NCI-H1417 (cell line): ENCODE measurements at regions not wholly inside any gene's neighbourhood (a gene's known extent, or its start where the extent isn't known, plus 50 kb on each side); places are given as distances from the start of the nearest gene placed in this dataset.
"Not testable (repeated sequence)": the region's sequence is repeated elsewhere in the genome, so short reads cannot be mapped to it uniquely, and the experiment has no call there.

Experiments used
- DNase-seq, 3 experiments: peaks; one replicate each; lab custom pipeline; 2025; lab: John Stamatoyannopoulos, UW

DNA sequence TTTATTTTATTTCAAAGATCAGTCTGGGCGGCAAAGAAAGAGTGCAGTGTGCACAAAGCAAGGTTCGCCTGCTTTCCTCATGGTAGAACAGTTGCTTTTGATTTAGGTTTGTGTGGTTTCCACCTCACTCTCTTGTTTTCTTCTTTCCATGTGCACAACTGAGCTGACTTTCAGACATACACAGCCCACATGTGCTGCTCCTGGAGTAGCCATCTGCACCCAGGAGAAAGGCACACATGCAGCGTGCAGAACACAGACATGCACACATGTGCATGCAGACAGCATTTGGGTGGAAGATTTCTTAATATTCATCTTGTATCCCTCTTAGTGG is 302.1 kb downstream of the FZD1 start:
- peak in 1 of 3 experiments; percentile 19 for DNase-seq

DNA sequence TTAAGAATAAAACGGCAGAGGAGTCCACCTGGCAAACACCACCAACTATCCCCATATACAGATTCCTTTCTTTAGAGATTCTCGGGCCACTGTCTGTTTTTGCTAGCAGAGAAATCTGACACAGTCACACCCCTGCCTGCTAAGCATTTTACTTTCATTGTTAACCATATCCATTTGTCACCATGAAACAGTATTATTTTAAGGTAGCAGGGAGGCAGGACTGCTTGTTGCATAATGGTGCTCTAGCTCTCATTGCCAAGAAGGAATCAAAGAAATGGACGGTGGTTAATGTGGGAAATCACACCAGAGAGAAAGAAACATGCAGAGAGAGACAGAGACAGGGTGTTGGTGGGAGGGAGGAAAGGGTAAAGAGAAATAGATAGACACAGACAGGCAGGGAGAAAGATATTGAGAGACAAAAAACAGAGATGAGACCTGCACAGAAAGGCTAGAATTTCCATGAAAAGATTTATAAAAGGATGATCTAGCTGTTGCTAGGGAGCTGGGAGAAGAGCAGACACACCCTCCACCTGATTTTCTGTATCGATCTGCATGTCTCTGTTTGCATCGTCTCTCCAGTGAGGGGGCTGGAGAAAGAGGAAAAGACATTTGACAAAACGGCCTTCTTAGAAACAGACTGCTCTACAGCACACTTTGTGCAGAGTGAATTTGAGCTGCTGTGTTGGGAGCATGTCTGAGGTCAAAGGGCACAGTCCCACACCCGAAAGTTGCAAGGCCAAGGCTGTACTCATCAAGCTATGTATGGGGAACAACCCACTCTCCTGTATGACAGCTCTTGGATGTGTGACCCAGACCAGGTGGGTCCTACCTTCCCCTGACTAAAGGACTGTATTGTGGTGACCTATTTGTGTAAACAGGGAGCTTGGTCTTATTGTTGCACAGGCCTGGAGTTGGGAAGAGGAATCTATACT is 303.1 kb downstream of the FZD1 start:
- DNase-seq = no peak

DNA sequence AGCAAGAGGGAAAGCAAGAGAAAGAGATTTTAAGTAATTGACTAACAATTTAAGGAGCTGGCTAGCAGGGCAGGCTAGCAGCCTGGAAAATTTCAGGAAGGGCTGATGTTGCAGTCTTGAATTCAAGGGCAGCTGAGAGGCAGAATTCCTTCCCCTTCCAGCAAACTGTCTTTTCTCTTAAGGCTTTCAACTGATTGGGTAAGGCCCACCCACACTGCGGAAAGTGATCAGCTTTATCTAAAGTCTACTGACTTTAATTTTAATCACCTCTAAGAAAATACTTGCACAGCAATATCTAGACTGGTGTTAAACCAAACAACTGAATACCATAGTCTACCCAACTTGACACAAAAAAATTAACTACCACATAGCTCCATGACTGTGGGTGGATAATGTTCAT is 303.9 kb downstream of the FZD1 start:
- DNase-seq = no peak

DNA sequence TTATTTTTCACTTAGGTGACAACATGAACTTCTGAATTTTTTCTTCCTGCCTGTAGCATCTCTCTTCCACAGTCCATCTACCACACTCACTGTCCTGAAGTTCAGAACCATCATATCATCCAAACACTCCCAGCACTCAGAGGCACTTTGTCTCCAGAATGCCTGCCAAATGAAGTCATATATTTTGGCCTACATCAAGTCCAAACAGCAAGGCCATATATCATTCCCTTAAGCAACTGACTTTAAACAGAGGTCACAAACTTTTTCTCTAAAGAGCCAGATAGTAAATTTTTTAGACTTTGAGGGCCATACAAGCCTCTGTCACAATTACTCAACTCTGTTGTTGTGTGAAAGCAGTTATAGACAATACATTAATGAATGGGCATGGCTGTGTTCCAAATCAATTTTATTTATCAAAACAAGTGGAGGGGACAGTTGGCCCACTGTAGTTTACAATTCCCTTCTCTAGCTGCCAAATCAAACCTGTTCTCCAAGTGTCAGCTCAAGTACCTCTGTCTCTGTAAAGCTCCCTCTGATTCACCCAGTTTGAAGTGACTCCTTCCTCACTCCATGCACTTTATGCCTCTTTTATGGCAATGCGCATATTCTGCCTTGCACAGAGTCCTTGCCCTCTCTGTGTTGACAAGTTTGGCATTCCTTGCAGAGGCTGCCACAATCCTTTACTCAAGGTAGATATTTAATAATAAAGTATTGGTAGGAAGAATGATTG is 305.7 kb downstream of the FZD1 start:
- DNase-seq = no peak

DNA sequence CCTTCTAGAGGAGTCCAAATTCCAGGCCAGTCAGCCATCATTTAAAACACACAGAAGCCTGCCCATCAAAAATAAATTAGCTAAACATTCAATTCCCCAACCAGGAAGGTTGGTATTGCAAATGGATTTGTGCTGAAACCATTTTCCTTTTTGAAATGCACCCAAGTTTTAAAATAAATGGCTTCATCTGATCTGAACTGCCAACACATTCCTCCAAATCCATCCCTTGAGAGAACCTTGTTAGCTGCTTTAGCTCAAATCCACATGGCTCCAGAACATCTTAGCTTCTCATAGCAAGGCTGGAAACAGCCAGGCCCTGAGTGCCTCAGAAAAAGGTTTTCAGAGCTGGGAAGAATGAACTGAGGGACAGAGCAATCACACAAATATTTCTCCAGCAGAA is 306.3 kb downstream of the FZD1 start:
- no peak for DNase-seq

DNA sequence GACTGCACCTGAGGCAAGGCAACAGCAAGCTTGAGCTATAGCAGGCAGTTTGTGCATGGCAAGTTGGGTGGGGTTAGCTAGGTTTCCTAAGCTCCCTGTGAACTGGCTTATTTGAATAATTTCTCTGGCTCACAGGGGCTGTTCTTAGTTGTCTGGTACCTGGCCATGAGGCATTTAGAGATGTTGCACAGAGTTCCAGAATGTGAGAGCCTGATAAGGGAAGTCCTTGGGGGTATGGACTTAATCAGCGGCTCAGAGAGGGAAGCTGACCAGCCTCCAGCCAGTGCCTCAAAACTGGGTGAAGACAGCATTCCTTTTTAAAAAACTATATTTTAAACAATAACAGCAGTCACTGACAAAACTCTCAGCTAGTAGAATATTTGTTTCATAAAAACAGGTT is 307.4 kb downstream of the FZD1 start:
- DNase-seq = no peak

DNA sequence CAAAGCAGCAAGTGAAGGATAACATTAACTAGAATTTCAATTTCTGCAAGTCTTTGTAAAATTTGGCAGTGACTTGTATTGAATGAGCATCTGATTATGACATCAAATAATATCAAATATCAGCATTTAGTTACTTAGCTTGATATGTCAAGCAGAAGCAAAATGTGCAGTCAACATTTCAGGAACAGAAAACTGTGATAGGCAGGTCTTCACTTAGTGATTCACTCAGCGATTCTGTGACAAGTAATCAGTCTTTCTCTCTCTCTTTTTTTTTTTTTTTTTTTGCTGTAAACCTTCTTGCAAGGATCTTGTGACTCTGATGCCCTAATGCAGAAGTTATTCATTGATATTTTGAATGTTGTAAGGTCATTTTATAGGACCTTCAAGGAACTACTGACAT is 307.1 kb downstream of the MTERF1 start:
- no peak for DNase-seq

DNA sequence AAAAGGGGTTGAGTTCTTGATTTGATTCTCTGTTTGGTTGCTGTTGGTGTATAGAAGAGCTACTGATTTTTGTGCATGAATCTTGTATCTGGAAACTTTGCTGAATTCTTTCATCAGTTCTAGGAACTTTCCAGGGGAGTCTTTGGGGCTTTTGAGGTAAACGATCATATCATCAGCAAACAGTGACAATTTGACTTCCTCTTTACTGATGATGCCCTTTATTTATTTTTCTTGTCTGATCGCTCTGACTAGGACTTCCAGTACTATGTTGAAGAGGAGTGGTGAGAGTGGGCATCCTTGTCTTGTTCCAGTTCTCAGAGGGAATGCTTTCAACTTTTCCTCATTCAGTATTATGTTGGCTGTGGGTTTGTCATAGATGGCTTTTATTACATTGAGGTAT is 304.0 kb downstream of the MTERF1 start:
- not testable (repeated sequence) for DNase-seq

DNA sequence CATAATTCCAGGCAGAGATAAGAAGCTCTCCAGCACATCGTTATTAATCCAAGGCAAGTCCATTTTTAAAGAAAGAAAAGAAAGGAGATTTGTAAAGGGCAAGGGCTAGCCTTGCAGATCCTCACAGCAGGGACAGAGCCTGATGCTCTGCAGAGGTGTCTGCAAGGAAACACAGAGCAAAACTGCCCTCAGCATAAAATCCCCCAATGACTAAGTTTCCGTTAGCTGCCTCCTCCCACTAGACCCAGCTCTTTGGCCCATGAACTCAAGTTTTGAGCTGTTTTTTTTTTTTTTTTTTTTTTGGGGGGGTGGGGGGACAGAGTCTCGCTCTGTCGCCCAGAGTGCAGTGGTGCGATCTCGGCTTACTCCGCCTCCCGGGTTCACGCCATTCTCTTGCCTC is 300.7 kb downstream of the MTERF1 start:
- no peak for DNase-seq

DNA sequence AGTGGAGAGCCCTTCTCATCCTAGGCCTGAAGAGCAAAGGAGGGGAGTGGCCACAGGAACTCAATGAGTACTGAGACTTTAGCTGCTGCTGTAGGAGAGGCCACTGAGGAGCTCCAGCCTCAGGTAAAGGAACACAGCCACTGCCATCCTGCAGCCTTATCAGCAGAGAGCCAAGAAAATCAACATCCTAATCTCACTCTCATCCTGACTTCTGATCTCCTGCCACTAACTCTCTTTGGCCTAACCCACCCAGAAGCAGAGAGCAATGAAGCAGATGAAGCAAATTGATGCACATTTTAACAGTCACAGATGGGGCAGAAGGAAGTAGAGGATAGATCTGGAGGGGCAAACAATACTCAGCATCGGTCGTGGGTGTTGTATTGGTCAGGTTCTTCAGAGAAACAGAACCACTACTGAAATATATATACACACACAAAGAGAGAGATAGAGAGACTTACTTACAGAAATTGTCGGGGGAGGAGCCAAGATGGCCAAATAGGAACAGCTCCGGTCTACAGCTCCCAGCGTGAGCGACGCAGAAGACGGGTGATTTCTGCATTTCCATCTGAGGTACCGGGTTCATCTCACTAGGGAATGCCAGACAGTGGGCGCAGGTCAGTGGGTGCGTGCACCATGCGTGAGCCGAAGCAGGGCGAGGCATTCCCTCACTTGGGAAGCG is 297.6 kb downstream of the MTERF1 start:
- no peak for DNase-seq

DNA sequence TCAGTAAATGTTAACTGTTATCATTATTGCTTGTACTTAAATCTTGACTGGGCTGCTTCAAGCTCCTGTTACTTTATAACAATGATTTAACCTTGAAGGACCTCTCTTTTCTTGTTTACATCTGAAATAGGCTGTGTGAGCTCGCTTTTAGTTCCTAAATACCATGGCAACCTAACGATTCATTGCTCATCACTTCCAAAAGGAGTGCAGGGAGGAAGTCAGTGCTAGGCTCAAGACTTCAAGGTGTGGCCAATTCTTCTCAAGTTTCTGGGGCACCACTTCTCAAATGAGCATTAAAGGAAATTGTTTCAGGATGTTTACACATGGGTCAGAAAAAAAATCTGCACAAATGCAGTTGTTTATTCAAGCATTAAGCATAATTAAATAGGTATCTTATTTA is 284.2 kb downstream of the MTERF1 start:
- DNase-seq = peak in 1 of 3 experiments; percentile 49

DNA sequence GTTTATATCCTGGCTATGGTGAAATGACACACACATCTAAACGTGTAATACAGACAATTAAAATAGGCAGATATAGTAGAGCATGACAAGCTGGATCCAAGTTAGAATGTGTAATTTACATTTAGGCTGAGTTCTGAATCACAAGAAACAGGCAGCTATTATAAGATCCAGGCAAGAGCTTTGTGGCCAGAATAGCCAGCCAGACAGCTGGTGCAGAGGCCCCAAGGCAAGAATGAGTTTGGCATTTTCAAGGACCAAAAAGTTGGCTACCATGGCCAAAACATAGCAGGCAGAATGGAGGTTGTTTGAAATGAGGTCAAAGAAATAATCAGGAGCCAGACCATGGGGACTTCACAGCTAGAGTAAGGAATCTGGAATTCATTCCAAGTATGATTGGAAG is 281.7 kb downstream of the MTERF1 start:
- DNase-seq = no peak

DNA sequence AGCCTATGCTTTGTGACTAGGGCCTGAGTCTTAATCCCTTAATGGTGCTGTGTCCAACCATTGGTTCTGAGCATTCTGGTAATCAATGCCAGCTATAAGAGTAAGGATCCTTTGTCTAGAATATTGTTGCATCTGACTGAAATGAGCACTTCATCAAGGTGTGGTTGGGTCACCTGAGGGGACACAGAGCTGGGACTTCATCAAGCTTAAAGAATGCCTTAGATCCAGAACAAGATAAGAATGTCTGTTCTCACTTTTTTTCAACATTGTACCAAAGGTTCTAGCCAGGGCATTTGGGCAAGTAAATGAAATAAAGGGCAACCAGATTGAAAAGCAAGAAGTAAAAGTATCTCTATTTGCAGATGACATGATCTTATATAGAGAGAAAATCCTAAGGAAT is 280.4 kb downstream of the MTERF1 start:
- no peak for DNase-seq

DNA sequence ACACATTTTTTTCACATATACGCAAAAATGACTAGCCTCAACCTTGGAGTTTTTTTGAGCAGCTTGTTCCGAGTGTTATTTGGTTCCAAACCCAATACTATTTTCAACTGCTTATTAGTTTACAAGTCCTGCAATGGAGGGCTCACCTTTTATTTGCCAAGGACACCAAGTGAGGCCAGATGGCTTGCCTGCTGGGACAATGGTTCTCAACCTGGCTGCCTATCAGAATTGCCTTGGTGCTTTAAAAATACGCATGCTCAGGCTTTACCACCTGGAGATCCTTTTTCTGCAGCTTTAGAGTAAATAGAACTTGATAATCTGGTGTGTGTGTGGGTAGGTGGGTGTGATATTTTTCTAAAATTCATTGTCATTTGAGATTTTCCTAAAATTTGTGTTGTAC is 276.8 kb downstream of the MTERF1 start:
- peak in 1 of 3 experiments; percentile 49 for DNase-seq

DNA sequence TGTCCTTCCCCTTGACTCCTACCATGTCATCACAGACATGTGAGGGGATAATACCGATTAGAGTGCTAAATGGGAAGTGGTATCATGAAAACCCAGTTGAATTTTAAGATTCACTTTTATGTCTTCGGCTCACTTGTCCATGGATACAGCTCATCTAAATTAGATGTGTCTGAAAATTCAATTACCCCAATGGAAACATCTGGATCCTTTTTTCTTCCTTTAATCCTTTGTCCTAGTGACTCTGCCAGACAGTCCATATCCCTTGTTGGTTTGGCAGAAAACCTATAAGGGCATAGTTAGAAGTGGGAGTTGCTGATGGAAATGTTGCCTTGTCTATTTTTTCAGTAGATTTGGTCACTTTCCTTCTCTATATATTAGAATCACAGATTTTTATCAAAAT is 271.9 kb downstream of the MTERF1 start:
- DNase-seq = no peak

DNA sequence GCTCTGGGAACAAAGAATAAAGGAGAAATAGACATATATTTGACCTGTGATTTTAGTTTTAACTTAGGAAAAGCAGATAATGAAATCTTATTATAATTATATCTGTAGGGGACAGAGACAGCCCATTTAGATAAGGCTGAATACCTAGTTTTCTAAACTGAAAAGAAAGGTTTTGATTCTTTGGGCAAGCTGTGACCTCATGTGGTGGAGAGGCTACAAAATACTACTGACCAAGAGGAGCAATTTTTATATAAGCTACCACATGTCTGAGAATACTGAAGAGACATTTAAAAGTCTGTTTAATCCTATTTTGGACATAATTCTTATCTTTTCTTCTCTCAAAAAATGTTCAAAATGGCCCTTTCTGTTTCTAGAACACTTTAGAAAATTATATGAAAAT is 271.0 kb downstream of the MTERF1 start:
- peak in 1 of 3 experiments; percentile 27 for DNase-seq

DNA sequence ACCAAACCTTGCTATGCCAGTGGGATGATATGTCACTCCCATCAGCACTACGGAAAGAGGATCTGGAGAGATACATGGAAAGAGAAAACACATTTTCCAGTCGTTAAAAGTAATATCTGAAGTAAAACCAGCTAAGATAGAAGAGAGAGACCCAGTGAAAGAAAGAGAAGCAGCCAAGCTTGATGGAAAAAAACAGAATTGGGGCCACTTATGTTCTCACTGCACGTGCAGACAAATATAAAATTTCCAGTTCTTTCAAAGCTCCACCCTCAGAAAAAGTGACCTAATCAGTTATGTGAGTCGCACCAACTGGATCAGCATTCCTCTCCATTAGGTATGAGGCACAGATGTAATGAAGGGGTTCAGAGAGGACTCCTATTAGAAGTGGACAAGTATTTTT is 266.1 kb downstream of the MTERF1 start:
- DNase-seq = no peak

DNA sequence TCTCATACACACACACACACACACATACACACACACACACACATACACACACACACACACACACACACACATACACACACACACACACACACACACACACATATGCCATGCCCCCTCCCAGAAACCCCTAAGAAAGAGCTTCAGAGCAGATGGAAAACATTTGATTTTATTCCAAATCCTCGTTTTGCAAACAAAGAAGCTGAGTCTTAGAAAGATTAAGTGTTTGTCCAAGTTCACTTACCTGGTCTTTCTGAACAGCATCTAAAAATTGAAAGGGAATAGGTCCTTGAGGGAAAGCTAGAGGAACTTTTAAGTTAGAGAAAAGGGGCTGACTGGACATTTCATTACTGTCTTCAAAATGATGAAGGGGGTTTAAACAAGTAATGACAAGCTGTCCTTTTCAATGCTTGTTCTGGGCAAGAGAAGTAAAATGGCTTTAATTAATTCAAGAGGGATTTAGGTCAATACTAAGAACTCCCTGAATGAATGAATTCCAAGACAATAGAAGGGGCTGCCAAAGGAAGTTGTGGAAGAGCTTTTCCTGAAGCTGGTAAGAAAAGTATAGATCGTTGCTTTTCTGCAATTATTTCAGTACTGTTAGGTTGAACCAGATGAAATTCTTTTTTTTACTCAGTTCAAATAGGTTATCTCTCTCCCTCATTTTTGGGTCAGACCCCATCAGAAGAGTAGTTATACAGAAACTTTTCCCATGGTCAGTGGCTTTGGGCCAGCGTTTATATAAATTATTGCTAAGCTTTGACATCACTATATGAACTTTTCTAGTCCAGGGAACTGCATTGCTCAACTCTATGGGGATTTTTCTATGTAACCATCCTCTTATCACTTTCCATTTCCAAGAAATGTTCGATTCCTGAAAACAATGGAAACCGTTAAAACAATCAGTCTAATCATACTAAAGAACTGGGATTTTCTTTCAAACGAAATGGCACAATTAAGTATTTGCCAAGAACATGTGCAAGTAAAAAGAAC is 261.4 kb downstream of the MTERF1 start:
- DNase-seq = no peak

DNA sequence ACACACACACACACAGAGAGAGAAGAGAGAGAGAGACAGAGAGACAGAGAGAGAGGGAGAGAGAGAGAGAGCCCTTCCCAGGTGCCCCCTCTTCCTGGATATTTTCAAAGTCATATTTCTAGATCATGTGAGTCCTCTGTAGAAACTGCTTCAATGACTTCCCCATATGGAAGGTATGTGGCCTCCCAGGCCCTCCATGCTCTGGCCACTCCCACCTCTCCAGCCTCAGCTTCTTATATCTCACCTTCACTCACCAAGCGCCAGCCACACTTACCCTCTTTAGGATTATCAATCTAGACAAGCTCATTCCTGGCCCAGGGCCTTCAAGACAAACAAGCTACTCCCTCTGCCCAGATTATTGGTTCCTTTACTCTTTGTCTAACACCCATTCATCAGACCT is 259.7 kb downstream of the MTERF1 start:
- no peak for DNase-seq

DNA sequence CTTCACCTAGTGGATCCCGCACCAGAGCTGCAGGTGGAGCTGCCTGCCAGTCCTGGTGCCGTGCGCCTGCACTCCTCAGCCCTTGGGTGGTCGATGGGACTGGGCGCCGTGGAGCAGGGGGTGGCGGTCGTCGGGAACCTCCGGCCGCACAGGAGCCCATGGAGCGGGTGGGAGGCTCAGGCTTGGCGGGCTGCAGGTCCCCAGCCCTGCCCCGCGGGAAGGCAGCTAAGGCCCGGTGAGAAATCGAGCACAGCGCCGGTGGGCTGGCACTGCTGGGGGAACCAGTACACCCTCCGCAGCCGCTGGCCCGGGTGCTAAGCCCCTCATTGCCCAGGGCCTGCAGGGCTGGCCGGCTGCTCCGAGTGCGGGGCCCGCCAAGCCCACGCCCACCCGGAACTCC is 253.2 kb downstream of the MTERF1 start:
- DNase-seq = not testable (repeated sequence)

DNA sequence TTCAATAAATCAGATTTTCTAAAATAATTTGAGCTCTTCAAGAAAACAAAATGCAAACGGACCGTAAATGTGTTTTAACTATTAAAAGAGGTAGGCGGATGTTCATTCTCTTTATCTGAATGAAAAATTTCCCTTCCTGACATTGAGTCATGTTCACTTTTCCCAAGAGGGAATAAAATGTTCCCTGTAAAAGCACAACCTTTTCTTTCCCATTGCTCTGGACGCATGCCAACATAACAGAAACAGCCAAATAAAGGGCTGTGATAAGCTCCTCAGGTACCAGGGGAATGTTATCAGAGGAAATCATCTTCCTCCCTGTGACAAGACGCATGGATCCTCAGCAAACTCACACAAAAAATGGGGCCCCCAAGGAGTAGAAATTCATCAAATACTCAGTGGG is 251.8 kb downstream of the MTERF1 start:
- DNase-seq = peak in 1 of 3 experiments; percentile 68
